B cell (primary cell): ENCODE measurements at regions not wholly inside any gene's neighbourhood (a gene's known extent, or its start where the extent isn't known, plus 50 kb on each side); places are given as distances from the start of the nearest gene placed in this dataset.
A peak's percentile ranks its signal among the peaks of the same experiment; 100 is the strongest.

ENCODE experiments used
- ATAC-seq: fragments of 200-7000 bp; cut with Tn5 transposase; one replicate; pipeline ENCODE4 v1.10.0; 2021; ENCODE audit warnings: low read depth, mild to moderate bottlenecking, moderate number of reproducible peaks, moderate library complexity
- CTCF ChIA-PET: fragments of 350-600 bp; sonication (Branson Sonifier 250); formaldehyde crosslinking; loops from one replicate; lab custom pipeline; 2021; ENCODE audit warnings: antibody characterized with exemption, inconsistent platforms; lab: Charles Lee
- POLR2A ChIA-PET: fragments of 350-600 bp; sonication (Branson Sonifier 250); formaldehyde crosslinking; loops from one replicate; lab custom pipeline; 2021; ENCODE audit warnings: antibody characterized with exemption; lab: Charles Lee
- DNase-seq: peaks from one replicate; pipeline ENCODE4 v3.0.0; 2013
- H2AFZ ChIP-seq: 2 replicates; pipeline ENCODE4 v1.6.1; 2012; ENCODE audit warnings: mild to moderate bottlenecking, low read depth, low read length; ENCODE audit not compliant: insufficient read depth, poor library complexity, severe bottlenecking
- H3K27ac ChIP-seq, 2 donors: 1 replicate in 1 of 2; 2 replicates in 1 of 2; pipeline ENCODE4 v1.5.1; 2012 to 2013; ENCODE audit warnings: low read length in 2 of 2, mild to moderate bottlenecking in 2 of 2, moderate library complexity in 1 of 2
- H3K27me3 ChIP-seq, 4 experiments: fragments of 200-600 bp in 1 of 4; sonication (generic) in 1 of 4; replicated peaks in 1 of 4; 1 replicate in 2 of 4; 2 replicates in 2 of 4; pipeline versions ENCODE4 v1.6.1 to v1.7.0; 2013 to 2016; ENCODE audit warnings: low read length in 3 of 4, mild to moderate bottlenecking in 2 of 4, mixed read lengths in 1 of 4, moderate library complexity in 1 of 4; ENCODE audit not compliant: insufficient read depth in 4 of 4, control insufficient read depth in 3 of 4; ENCODE audit errors: control extremely low read depth in 1 of 4
- H3K36me3 ChIP-seq, 2 experiments: replicated peaks in 1 of 2; 1 replicate in 1 of 2; 2 replicates in 1 of 2; pipeline versions ENCODE4 v1.6.1 to v1.7.1; 2013; ENCODE audit warnings: low read length in 1 of 2; ENCODE audit not compliant: insufficient read depth in 2 of 2, control insufficient read depth in 1 of 2; ENCODE audit errors: control extremely low read depth in 1 of 2, extremely low read depth in 1 of 2
- H3K4me1 ChIP-seq, 2 donors: fragments of 200-600 bp in 1 of 2; sonication (generic) in 1 of 2; 1 replicate in 1 of 2; 2 replicates in 1 of 2; pipeline versions ENCODE4 v1.5.1 to v1.6.1; 2013 to 2017; ENCODE audit warnings: low read length in 2 of 2; ENCODE audit not compliant: control insufficient read depth in 2 of 2, insufficient read depth in 2 of 2
- H3K4me2 ChIP-seq: replicated peaks from 2 replicates; pipeline ENCODE3; 2012; ENCODE audit warnings: mild to moderate bottlenecking, low read depth, low read length; ENCODE audit not compliant: poor library complexity, severe bottlenecking
- H3K4me3 ChIP-seq, 5 experiments: fragments of 200-600 bp in 1 of 5; sonication (generic) in 1 of 5; 1 replicate in 3 of 5; 2 replicates in 2 of 5; pipeline versions ENCODE4 v1.5.1 to v1.7.0; 2011 to 2016; ENCODE audit warnings: low read length in 4 of 5, mild to moderate bottlenecking in 4 of 5, low read depth in 2 of 5, control low read depth in 1 of 5, moderate library complexity in 1 of 5; ENCODE audit not compliant: insufficient read depth in 1 of 5; ENCODE audit errors: control extremely low read depth in 1 of 5, extremely low read depth in 1 of 5
- H3K79me2 ChIP-seq: fragments of 200-600 bp; sonication (generic); one replicate; pipeline ENCODE4 v1.6.0; 2016; ENCODE audit warnings: low read length; ENCODE audit not compliant: control insufficient read depth, insufficient read depth
- H3K9ac ChIP-seq: fragments of 200-600 bp; sonication (generic); 2 replicates; pipeline ENCODE4 v1.6.1; 2017; ENCODE audit warnings: mild to moderate bottlenecking, low read length, moderate library complexity
- H3K9me3 ChIP-seq, 3 donors: one replicate each; pipeline versions ENCODE4 v1.6.1 to v1.7.1; 2013; ENCODE audit warnings: low read length in 2 of 3; ENCODE audit not compliant: control insufficient read depth in 2 of 3, insufficient read depth in 1 of 3; ENCODE audit errors: control extremely low read depth in 1 of 3
- H4K20me1 ChIP-seq: 2 replicates; pipeline ENCODE4 v1.6.0; 2012; ENCODE audit warnings: mild to moderate bottlenecking, low read length; ENCODE audit not compliant: insufficient read depth, control insufficient read depth, poor library complexity, severe bottlenecking
- H3K27ac Mint-ChIP-seq: one replicate; pipeline ENCODE4 v1.8.0; 2021; ENCODE audit warnings: mixed read lengths
- H3K27me3 Mint-ChIP-seq: one replicate; pipeline ENCODE4 v1.8.0; 2021; ENCODE audit warnings: mixed read lengths
- H3K4me1 Mint-ChIP-seq: one replicate; pipeline ENCODE4 v1.8.0; 2021; ENCODE audit warnings: mixed read lengths
- H3K4me3 Mint-ChIP-seq: one replicate; pipeline ENCODE4 v1.8.0; 2021; ENCODE audit warnings: mixed read lengths
- H3K9me3 Mint-ChIP-seq: one replicate; pipeline ENCODE4 v1.8.0; 2022; ENCODE audit warnings: mixed read lengths; ENCODE audit not compliant: insufficient read depth
- CTCF ChIP-seq: fragments of 200-600 bp; IDR thresholded peaks from one replicate; pipeline ENCODE4 v1.8.0; 2022; ENCODE audit warnings: antibody characterized with exemption, mild to moderate bottlenecking
- EZH2 ChIP-seq: IDR thresholded peaks from 2 replicates; pipeline ENCODE4 v1.6.1; 2012; ENCODE audit warnings: borderline replicate concordance, low read depth, mild to moderate bottlenecking, moderate library complexity, low read length; ENCODE audit not compliant: insufficient read depth, poor library complexity, severe bottlenecking
- WGBS: methylation state at CpG from one replicate; pipeline ENCODE4 v1.1.5; 2013; ENCODE audit warnings: missing lambda C conversion rate; ENCODE audit not compliant: insufficient coverage; 5-methylcytosine and 5-hydroxymethylcytosine counted together
- intact Hi-C: fragments of 100-400 bp; cut with micrococcal nuclease; formaldehyde crosslinking; loops from one replicate; pipeline ENCODE4 v1.10.0; 2022

- H3K4me2 ChIP-seq: no peak overlapping the region
- peaks cover 2% of the 10 kb centered on the region for H3K9me3 Mint-ChIP-seq
- no peaks in the 10 kb centered on the region for H3K4me1 ChIP-seq
- no peak overlapping the region for H3K4me3 Mint-ChIP-seq
- DNase-seq: no peak
- no peak overlapping the region for H3K27ac Mint-ChIP-seq
- no peak overlapping the region for H3K4me3 ChIP-seq
- no peaks in the 10 kb centered on the region for H3K79me2 ChIP-seq
- no peaks in the 10 kb centered on the region for H3K36me3 ChIP-seq
- H3K4me1 Mint-ChIP-seq: no peaks in the 10 kb centered on the region
- TF ChIP-seq CTCF: no peak
- no peak for TF ChIP-seq EZH2
- no peak overlapping the region for H3K9ac ChIP-seq
- no peak overlapping the region for H3K27ac ChIP-seq
- no peak for ATAC-seq
- intact Hi-C loops: no loop called here
- peaks cover 5% of the 10 kb centered on the region for H3K27me3 Mint-ChIP-seq
- H3K9me3 ChIP-seq: peaks cover 2 to 5% (median 5%) of the 10 kb centered on the region in 3 donors
- POLR2A ChIA-PET: no interaction called here
- H2AFZ ChIP-seq: no peak overlapping the region
- H4K20me1 ChIP-seq: no peaks in the 10 kb centered on the region
- 100% methylated on average over 1 of the region's 2 CpGs for WGBS
- CTCF ChIA-PET: interaction anchor here (1.3 kb wide), 1 partner anchor 9 kb away, joined by 4 read pairs; no protein-coding TSS in a partner anchor
- no peaks in the 10 kb centered on the region for H3K27me3 ChIP-seq
These were observed 274.5 kb downstream of the S1PR1 start for GRCh38 chr1:101511202-101511891.

DNA sequence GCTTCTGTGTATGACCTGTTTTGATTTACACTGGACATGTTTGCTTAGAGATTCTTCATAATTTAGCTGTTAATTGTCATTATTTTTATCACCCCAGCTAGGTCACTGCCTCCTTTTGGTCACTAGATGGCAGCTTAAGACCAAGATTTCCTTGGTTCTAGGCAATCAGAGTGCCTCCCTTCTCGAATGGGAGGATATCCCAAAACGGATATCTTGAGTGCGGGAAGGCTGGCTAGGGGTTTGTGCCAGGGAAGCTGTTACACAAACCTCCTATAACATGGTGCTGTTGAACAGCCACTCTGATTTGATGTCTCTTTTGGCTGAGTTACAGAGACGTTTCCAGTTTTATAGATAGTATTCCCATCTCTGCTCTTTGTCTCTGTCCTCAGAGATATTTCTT lies 283.5 kb downstream of the S1PR1 start:
- peak; percentile 55 for DNase-seq
- H3K4me3 Mint-ChIP-seq: no peak overlapping the region
- H3K9me3 Mint-ChIP-seq: peaks cover 5% of the 10 kb centered on the region
- no peak overlapping the region for H3K4me2 ChIP-seq
- no peak overlapping the region for H2AFZ ChIP-seq
- intact Hi-C loops: no loop called here
- H3K36me3 ChIP-seq: no peaks in the 10 kb centered on the region
- peaks cover 2 to 13% (median 9%) of the 10 kb centered on the region in 3 donors for H3K9me3 ChIP-seq
- peaks cover 3 to 6% of the 10 kb centered on the region in 2 donors for H3K4me1 ChIP-seq
- peaks cover 10% of the 10 kb centered on the region for H3K27me3 Mint-ChIP-seq
- H4K20me1 ChIP-seq: no peaks in the 10 kb centered on the region
- H3K27ac ChIP-seq: no peak overlapping the region
- peaks cover 0 to 4% (median 0%) of the 10 kb centered on the region in 4 experiments for H3K27me3 ChIP-seq
- CTCF ChIA-PET: interaction anchor here (0.8 to 2.1 kb wide), 8 partner anchors 8 to 211 kb away, joined by 3 to 13 read pairs (median 4); no protein-coding TSS in a partner anchor
- no peak overlapping the region for H3K9ac ChIP-seq
- H3K4me1 Mint-ChIP-seq: peaks cover 6% of the 10 kb centered on the region
- peak; percentile 73 for TF ChIP-seq CTCF
- no peak for TF ChIP-seq EZH2
- H3K79me2 ChIP-seq: no peaks in the 10 kb centered on the region
- H3K27ac Mint-ChIP-seq: no peak overlapping the region
- H3K4me3 ChIP-seq: no peak overlapping the region
- peak; percentile 28 for ATAC-seq
- POLR2A ChIA-PET: no interaction called here
- 0% methylated on average over 1 of the region's 4 CpGs for WGBS
